H9 (cell line): ENCODE measurements at regions not wholly inside any gene's neighbourhood (a gene's known extent, or its start where the extent isn't known, plus 50 kb on each side); places are given as distances from the start of the nearest gene placed in this dataset.

Experiments used
- DNase-seq: peaks from one replicate; pipeline ENCODE4 v3.0.0-alpha.2; 2017
- H2AFZ ChIP-seq: one replicate; pipeline ENCODE4 v1.6.1; 2013; ENCODE audit warnings: mild to moderate bottlenecking, low read length, control low read depth, moderate library complexity
- H2AK5ac ChIP-seq: 2 replicates; pipeline ENCODE4 v1.6.1; 2013; ENCODE audit warnings: low read length, control low read depth, mixed read lengths; ENCODE audit not compliant: insufficient read length
- H2BK120ac ChIP-seq: one replicate; pipeline ENCODE4 v1.6.1; 2013; ENCODE audit warnings: low read depth, mild to moderate bottlenecking, low read length, control low read depth, inconsistent platforms; ENCODE audit not compliant: poor library complexity, severe bottlenecking
- H2BK12ac ChIP-seq: 2 replicates; pipeline ENCODE4 v1.6.1; 2013; ENCODE audit warnings: low read length, control low read depth, mixed read lengths, low read depth; ENCODE audit not compliant: insufficient read length
- H2BK15ac ChIP-seq: 2 replicates; pipeline ENCODE4 v1.6.1; 2013; ENCODE audit warnings: low read depth, low read length, control low read depth
- H2BK20ac ChIP-seq: one replicate; pipeline ENCODE4 v1.6.1; 2013; ENCODE audit warnings: low read depth, mild to moderate bottlenecking, low read length, control low read depth, inconsistent platforms; ENCODE audit not compliant: poor library complexity, severe bottlenecking
- H2BK5ac ChIP-seq: 2 replicates; pipeline ENCODE4 v1.6.1; 2013; ENCODE audit warnings: low read length, control low read depth, mixed read lengths; ENCODE audit not compliant: insufficient read length
- H3K14ac ChIP-seq: 2 replicates; pipeline ENCODE4 v1.6.1; 2013; ENCODE audit warnings: low read length, control low read depth; ENCODE audit not compliant: insufficient read depth
- H3K18ac ChIP-seq: 2 replicates; pipeline ENCODE4 v1.6.1; 2013; ENCODE audit warnings: low read depth, mild to moderate bottlenecking, mixed read lengths, low read length, control low read depth; ENCODE audit not compliant: insufficient read length
- H3K23ac ChIP-seq: 2 replicates; pipeline ENCODE4 v1.6.1; 2013; ENCODE audit warnings: low read length, control low read depth, mixed read lengths, low read depth; ENCODE audit not compliant: insufficient read length
- H3K23me2 ChIP-seq: 2 replicates; pipeline ENCODE4 v1.6.1; 2013; ENCODE audit warnings: low read depth, mild to moderate bottlenecking, mixed read lengths, low read length, control low read depth; ENCODE audit not compliant: insufficient read length, poor library complexity, severe bottlenecking
- H3K27ac ChIP-seq: 2 replicates; pipeline ENCODE4 v1.5.1; 2013; ENCODE audit warnings: low read length, control low read depth, mixed read lengths, low read depth; ENCODE audit not compliant: insufficient read length
- H3K27me3 ChIP-seq: 2 replicates; pipeline ENCODE4 v1.6.1; 2013; ENCODE audit warnings: low read length, control low read depth, inconsistent platforms; ENCODE audit not compliant: insufficient read depth
- H3K4ac ChIP-seq: 2 replicates; pipeline ENCODE4 v1.6.1; 2013; ENCODE audit warnings: low read depth, mild to moderate bottlenecking, control low read depth, inconsistent platforms, low read length, moderate library complexity
- H3K4me1 ChIP-seq: 2 replicates; pipeline ENCODE4 v1.6.1; 2013; ENCODE audit warnings: low read length, control low read depth, inconsistent platforms; ENCODE audit not compliant: insufficient read depth
- H3K4me2 ChIP-seq: 2 replicates; pipeline ENCODE4 v1.6.1; 2013; ENCODE audit warnings: low read length, control low read depth, mixed read lengths; ENCODE audit not compliant: insufficient read length, insufficient read depth
- H3K56ac ChIP-seq: 2 replicates; pipeline ENCODE4 v1.6.1; 2013; ENCODE audit warnings: low read depth, mild to moderate bottlenecking, mixed read lengths, low read length, control low read depth; ENCODE audit not compliant: insufficient read length
- H3K79me1 ChIP-seq: 2 replicates; pipeline ENCODE4 v1.6.1; 2013; ENCODE audit warnings: low read depth, mild to moderate bottlenecking, moderate library complexity, low read length, control low read depth, inconsistent platforms; ENCODE audit not compliant: insufficient read depth, poor library complexity, severe bottlenecking
- H3K79me2 ChIP-seq: 2 replicates; pipeline ENCODE4 v1.6.1; 2013; ENCODE audit warnings: low read length, control low read depth, inconsistent platforms; ENCODE audit not compliant: insufficient read depth
- H3K9ac ChIP-seq: 2 replicates; pipeline ENCODE4 v1.6.1; 2013; ENCODE audit warnings: low read length, control low read depth, mixed read lengths; ENCODE audit not compliant: insufficient read length; ENCODE audit errors: extremely low read depth
- H3K9me3 ChIP-seq: one replicate; pipeline ENCODE4 v1.6.1; 2013; ENCODE audit warnings: low read depth, low read length, inconsistent platforms; ENCODE audit not compliant: control insufficient read depth
- H3T11ph ChIP-seq: one replicate; pipeline ENCODE4 v1.6.1; 2013; ENCODE audit warnings: mild to moderate bottlenecking, low read length, control low read depth, inconsistent platforms
- H4K20me1 ChIP-seq: one replicate; pipeline ENCODE4 v1.6.1; 2013; ENCODE audit not compliant: control insufficient read depth, insufficient read length, insufficient read depth
- H4K5ac ChIP-seq: 2 replicates; pipeline ENCODE4 v1.6.1; 2013; ENCODE audit warnings: low read depth, mild to moderate bottlenecking, mixed read lengths, low read length, control low read depth; ENCODE audit not compliant: insufficient read length
- H4K8ac ChIP-seq: replicated peaks from 2 replicates; pipeline ENCODE4 v1.6.1; 2013; ENCODE audit warnings: low read length, control low read depth, mixed read lengths, low read depth; ENCODE audit not compliant: insufficient read length
- H4K91ac ChIP-seq: 2 replicates; pipeline ENCODE4 v1.6.1; 2013; ENCODE audit warnings: low read depth, mild to moderate bottlenecking, moderate library complexity, mixed read lengths, low read length, control low read depth; ENCODE audit not compliant: insufficient read length
- H3K27ac Mint-ChIP-seq, 3 experiments: 2 replicates in 2 of 3; 3 replicates in 1 of 3; pipeline ENCODE4 v1.8.0; 2020 to 2021; ENCODE audit warnings: mixed read lengths in 3 of 3, mild to moderate bottlenecking in 1 of 3, moderate library complexity in 1 of 3
- H3K27me3 Mint-ChIP-seq: 2 replicates; pipeline ENCODE4 v1.8.0; 2021; ENCODE audit warnings: low read depth, mild to moderate bottlenecking, moderate library complexity, mixed read lengths
- H3K36me3 Mint-ChIP-seq, 3 experiments: 2 replicates in 2 of 3; 3 replicates in 1 of 3; pipeline ENCODE4 v1.8.0; 2020 to 2021; ENCODE audit warnings: low read depth in 3 of 3, mixed read lengths in 3 of 3; ENCODE audit not compliant: insufficient read depth in 1 of 3
- H3K4me1 Mint-ChIP-seq, 2 experiments: 2 replicates each; pipeline ENCODE4 v1.8.0; 2020; ENCODE audit warnings: mixed read lengths in 2 of 2
- H3K4me3 Mint-ChIP-seq, 2 experiments: 2 replicates in 1 of 2; 3 replicates in 1 of 2; pipeline ENCODE4 v1.8.0; 2020 to 2021; ENCODE audit warnings: mild to moderate bottlenecking in 2 of 2, mixed read lengths in 2 of 2, moderate library complexity in 1 of 2
- H3K9me3 Mint-ChIP-seq, 2 experiments: 2 replicates in 1 of 2; 3 replicates in 1 of 2; pipeline ENCODE4 v1.8.0; 2020; ENCODE audit warnings: mild to moderate bottlenecking in 2 of 2, mixed read lengths in 2 of 2, moderate library complexity in 1 of 2
- CTCF ChIP-seq: fragments of 200-600 bp; sonication (generic); conservative IDR thresholded peaks from 3 replicates; pipeline ENCODE4 v1.8.0; 2021; ENCODE audit warnings: antibody characterized with exemption, mild to moderate bottlenecking
- WGBS: extraction: QIAGEN DNeasy Blood & Tissue Kit; methylation state at CpG from one replicate; pipeline ENCODE4 v1.1.7; 2013; ENCODE audit warnings: missing lambda C conversion rate, low lambda C conversion rate, mixed read lengths; ENCODE audit not compliant: insufficient read length; ENCODE audit errors: extremely low coverage; 5-methylcytosine and 5-hydroxymethylcytosine counted together

GRCh38 chr10:21347043-21347784 lies 178.3 kb downstream of the SKIDA1 start:
- Histone ChIP-seq H2BK20ac (no peak overlapping the region), H4K20me1 (no peaks in the 10 kb centered on the region), H2BK120ac (no peak overlapping the region), H4K5ac (no peak overlapping the region), H3K23me2 (no peaks in the 10 kb centered on the region), H3K14ac (no peak overlapping the region), H3K56ac (no peak overlapping the region), H3K4ac (no peak overlapping the region), H3K9me3 (no peaks in the 10 kb centered on the region), H2AFZ (no peak overlapping the region), H3T11ph (no peak overlapping the region), H3K9ac (no peak overlapping the region), H3K27me3 (no peaks in the 10 kb centered on the region), H2BK5ac (no peak overlapping the region), H4K91ac (no peak overlapping the region), H3K18ac (no peak overlapping the region), H2BK15ac (no peak overlapping the region), H3K79me2 (no peaks in the 10 kb centered on the region), H2BK12ac (no peak overlapping the region), H3K23ac (no peak overlapping the region), H3K4me1 (no peaks in the 10 kb centered on the region), H3K27ac (no peak overlapping the region), H3K79me1 (no peaks in the 10 kb centered on the region), H2AK5ac (no peak overlapping the region), H4K8ac (no peak overlapping the region), H3K4me2 (no peak overlapping the region)
- no CpG with 5 or more reads among the region's 7 CpGs for WGBS
- Mint-ChIP-seq H3K4me1 (peaks cover 21 to 22% of the 10 kb centered on the region in 2 experiments), H3K4me3 (no peak overlapping the region), H3K27ac (no peak overlapping the region; a peak in 1 of 7 replicates), H3K9me3 (peaks cover 15 to 16% of the 10 kb centered on the region in 2 experiments; a peak in 4 of 5 replicates), H3K36me3 (peaks cover 0 to 20% (median 5%) of the 10 kb centered on the region in 3 experiments; a peak in 4 of 7 replicates), H3K27me3 (no peaks in the 10 kb centered on the region)
- no peak for TF ChIP-seq CTCF
- no peak for DNase-seq
